Pancreas (tissue), 10 donors: ENCODE measurements at regions not wholly inside any gene's neighbourhood (a gene's known extent, or its start where the extent isn't known, plus 50 kb on each side); places are given as distances from the start of the nearest gene placed in this dataset.
"Not testable (repeated sequence)": the region's sequence is repeated elsewhere in the genome, so short reads cannot be mapped to it uniquely, and the experiment has no call there.

Source experiments
- ATAC-seq, 4 donors: fragments of 200-7000 bp; cut with Tn5 transposase; one replicate each; pipeline versions ENCODE4 v1.8.0 to v1.9.1; 2020; ENCODE audit warnings: mild to moderate bottlenecking in 4 of 4, moderate library complexity in 4 of 4
- DNase-seq, 6 donors: peaks; one replicate each; pipeline ENCODE4 v3.0.0-alpha.2; 2020
- FAIRE-seq: peaks from 2 replicates; lab custom pipeline; 2012; peaks lifted over from hg19 to GRCh38; lab: Jason Lieb, UNC
- H3K27ac ChIP-seq, 4 donors: fragments of 200-600 bp; sonication (generic); 1 replicate in 3 of 4; 2 replicates in 1 of 4; pipeline versions ENCODE4 v1.5.0 to v1.8.0; 2020
- H3K27me3 ChIP-seq, 4 donors: fragments of 200-600 bp; one replicate each; pipeline ENCODE4 v1.8.0; 2021
- H3K36me3 ChIP-seq, 3 donors: fragments of 200-600 bp; sonication (generic) in 1 of 3; one replicate each; pipeline versions ENCODE4 v1.5.0 to v1.8.0; 2020 to 2021
- H3K4me1 ChIP-seq, 3 donors: fragments of 200-600 bp; one replicate each; pipeline ENCODE4 v1.8.0; 2021
- H3K4me3 ChIP-seq, 4 donors: fragments of 200-600 bp; sonication (generic) in 2 of 4; one replicate each; pipeline versions ENCODE4 v1.5.0 to v1.8.0; 2020 to 2021
- H3K9me3 ChIP-seq, 4 donors: fragments of 200-600 bp; one replicate each; pipeline ENCODE4 v1.8.0; 2021
- WGBS, 2 donors: extraction: QIAGEN DNeasy Blood & Tissue Kit; methylation state at CpG; one replicate each; pipeline ENCODE4 v1.1.7; 2013; 5-methylcytosine and 5-hydroxymethylcytosine counted together
- intact Hi-C, 3 donors: fragments of 100-400 bp; cut with DNase I; formaldehyde crosslinking; loops; one replicate each; pipeline versions ENCODE4 v1.11.1 to v1.14.2; 2022
- TF ChIP-seq, protein P1 (sequence below), 4 donors: fragments of 200-600 bp; sonication (generic) in 3 of 4; IDR thresholded peaks; one replicate each; pipeline versions ENCODE4 v1.5.0 to v1.8.0; 2021; ENCODE audit warnings: antibody characterized with exemption in 4 of 4
- donor health status: healthy with polysubstance abuse.
- donor health status: DM: no; HTN: no; CAD: no; lungs with moderate emphysema.
- donor health status: DM: no; HTN: no; CAD: no.
- donor health status: control.
- donor health status: control.
- donor health status: Bipolar disorder and iron deficiency.
- donor health status: DM: yes; HTN: yes; CAD: no.
- donor health status: DM: no; HTN: no; CAD: no.
- donor health status: DM: no; HTN: no; CAD: no.
- donor health status: DM: yes; HTN: yes; CAD: no.

DNA sequence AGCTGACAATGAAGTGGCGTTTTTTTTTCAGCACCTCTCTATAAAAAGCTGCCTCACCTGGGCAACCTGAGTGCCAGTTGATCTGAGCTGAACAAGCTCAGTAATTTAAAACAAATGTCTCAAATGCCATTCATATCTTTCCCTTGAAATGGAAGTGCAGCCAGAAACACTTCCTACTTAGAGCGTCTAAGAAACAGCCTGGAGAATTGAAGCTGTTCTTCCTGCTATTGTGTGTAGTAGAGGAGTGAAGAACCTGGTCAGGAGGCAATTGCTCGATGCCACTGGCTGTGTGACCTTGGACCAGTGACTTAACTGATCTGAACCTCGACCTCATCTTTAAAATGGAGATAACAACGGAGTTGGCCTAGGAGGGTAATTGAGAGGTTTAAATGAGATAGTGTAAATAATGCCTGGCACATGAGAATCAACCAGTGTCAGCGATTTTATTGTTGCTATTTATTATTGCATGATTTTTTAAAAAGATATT, 95.4 kb upstream of the FOXQ1 start:
- Histone ChIP-seq H3K27ac (no peak overlapping the region), H3K9me3 (no peaks in the 10 kb centered on the region), H3K4me3 (no peak overlapping the region), H3K36me3 (no peaks in the 10 kb centered on the region), H3K4me1 (no peaks in the 10 kb centered on the region), H3K27me3 (no peaks in the 10 kb centered on the region)
- no peak for DNase-seq
- no peak for ATAC-seq
- WGBS, 2 donors: 31 to 36% methylated on average over 6 of the region's 6 CpGs
- FAIRE-seq: no peak
- TF ChIP-seq, protein P1, sequence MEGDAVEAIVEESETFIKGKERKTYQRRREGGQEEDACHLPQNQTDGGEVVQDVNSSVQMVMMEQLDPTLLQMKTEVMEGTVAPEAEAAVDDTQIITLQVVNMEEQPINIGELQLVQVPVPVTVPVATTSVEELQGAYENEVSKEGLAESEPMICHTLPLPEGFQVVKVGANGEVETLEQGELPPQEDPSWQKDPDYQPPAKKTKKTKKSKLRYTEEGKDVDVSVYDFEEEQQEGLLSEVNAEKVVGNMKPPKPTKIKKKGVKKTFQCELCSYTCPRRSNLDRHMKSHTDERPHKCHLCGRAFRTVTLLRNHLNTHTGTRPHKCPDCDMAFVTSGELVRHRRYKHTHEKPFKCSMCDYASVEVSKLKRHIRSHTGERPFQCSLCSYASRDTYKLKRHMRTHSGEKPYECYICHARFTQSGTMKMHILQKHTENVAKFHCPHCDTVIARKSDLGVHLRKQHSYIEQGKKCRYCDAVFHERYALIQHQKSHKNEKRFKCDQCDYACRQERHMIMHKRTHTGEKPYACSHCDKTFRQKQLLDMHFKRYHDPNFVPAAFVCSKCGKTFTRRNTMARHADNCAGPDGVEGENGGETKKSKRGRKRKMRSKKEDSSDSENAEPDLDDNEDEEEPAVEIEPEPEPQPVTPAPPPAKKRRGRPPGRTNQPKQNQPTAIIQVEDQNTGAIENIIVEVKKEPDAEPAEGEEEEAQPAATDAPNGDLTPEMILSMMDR (IDR thresholded peaks at IDR 0.05): no peak
- intact Hi-C loops: no loop called here

DNA sequence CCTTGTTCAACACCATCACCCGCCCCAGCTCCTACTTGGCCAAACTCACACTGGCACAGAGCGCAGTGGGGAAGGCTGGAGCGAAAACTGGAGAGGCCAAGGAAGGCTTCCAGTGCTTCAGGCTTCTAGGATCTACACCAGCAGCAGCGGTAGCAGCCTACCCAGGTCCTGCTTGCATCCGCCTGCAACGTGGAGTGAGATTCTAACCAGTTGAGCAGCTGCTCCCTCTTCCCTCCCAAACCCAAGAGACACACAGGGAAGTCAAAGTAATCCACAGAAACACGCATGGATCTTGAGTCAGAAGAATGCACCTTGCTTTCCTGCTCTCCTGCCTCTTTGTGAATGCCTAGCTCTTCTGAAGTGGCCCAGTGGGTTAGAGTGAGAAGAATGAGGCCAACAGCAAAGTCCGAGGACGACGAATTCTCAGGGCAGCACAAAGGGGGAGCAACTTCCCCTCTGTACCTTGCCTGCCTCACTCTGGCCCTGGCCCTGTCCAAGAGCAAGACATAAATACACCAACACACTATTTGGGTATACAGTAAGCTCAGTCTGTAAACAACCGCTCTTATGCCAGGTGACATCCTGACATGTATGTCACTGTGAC, 95.9 kb upstream of the FOXQ1 start:
- FAIRE-seq: no peak
- WGBS, 2 donors: 86 to 91% methylated on average over 11 of the region's 11 CpGs

DNA sequence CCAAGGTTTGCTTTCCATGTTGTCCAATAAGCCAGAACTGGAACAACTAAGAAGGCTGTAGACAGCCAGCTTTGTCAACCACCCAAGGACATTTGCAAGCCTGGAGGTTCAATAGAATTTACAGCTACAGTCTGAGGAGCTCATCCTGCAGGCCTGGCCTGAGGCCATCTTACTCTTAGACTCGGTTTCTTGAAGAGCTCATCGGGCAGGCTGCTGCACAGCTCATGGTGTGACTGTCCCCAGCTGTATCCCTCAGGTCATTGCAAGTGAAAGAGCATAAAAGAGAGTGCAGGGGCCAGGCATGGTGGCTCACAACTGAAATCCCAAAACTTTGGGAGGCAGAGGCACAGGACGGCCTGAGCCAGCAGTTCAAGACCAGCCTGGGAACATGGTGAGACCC, 96.9 kb upstream of the FOXQ1 start:
- WGBS, 2 donors: 89 to 93% methylated on average over 3 of the region's 3 CpGs
- intact Hi-C loops: no loop called here
- no peak for ATAC-seq
- Histone ChIP-seq H3K4me1 (no peaks in the 10 kb centered on the region), H3K9me3 (no peaks in the 10 kb centered on the region), H3K27ac (no peak overlapping the region), H3K27me3 (no peaks in the 10 kb centered on the region), H3K36me3 (no peaks in the 10 kb centered on the region), H3K4me3 (no peak overlapping the region)
- no peak for DNase-seq
- no peak for FAIRE-seq
- TF ChIP-seq, protein P1 (IDR thresholded peaks at IDR 0.05): no peak

More for the DNA sequence above, 95.9 kb upstream of the FOXQ1 start:
- no peak overlapping the region for H3K27ac ChIP-seq
- ATAC-seq: no peak
- intact Hi-C loops: no loop called here
- H3K36me3 ChIP-seq: no peaks in the 10 kb centered on the region
- no peaks in the 10 kb centered on the region for H3K27me3 ChIP-seq
- TF ChIP-seq, protein P1 (IDR thresholded peaks at IDR 0.05): no peak
- H3K9me3 ChIP-seq: no peaks in the 10 kb centered on the region
- no peak overlapping the region for H3K4me3 ChIP-seq
- no peak for DNase-seq
- no peaks in the 10 kb centered on the region for H3K4me1 ChIP-seq

- TF ChIP-seq, protein P1 (IDR thresholded peaks at IDR 0.05): no peak
- FAIRE-seq: no peak
- no peaks in the 10 kb centered on the region for H3K4me1 ChIP-seq
- no peak overlapping the region for H3K4me3 ChIP-seq
- no peak for DNase-seq
- WGBS, 2 donors: 44 to 69% methylated on average over 2 of the region's 2 CpGs
- no peaks in the 10 kb centered on the region for H3K9me3 ChIP-seq
- H3K27me3 ChIP-seq: no peaks in the 10 kb centered on the region
- H3K27ac ChIP-seq: no peak overlapping the region
- no peak for ATAC-seq
- H3K36me3 ChIP-seq: no peaks in the 10 kb centered on the region
- intact Hi-C loops: no loop called here
Observed at GRCh38 chr6:1212919-1213318, 99.0 kb upstream of the FOXQ1 start.

DNA sequence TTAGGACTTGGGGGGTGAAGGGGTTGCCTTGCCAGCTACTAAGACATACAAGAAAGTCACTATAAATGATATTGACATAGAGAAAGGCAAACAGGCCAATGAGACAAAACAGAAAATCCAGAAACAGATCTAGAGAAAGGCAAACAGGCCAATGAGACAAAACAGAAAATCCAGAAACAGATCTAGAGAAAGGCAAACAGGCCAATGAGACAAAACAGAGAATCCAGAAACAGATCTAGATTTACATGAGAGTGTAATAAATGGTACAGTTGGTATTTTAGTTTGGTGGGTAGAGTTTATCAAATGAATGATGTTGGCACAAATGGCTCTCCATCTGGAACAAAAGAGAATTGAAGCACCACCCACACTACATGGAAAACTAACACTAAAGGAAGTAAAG, 99.8 kb upstream of the FOXQ1 start:
- H3K36me3 ChIP-seq, H3K4me3 ChIP-seq, FAIRE-seq, H3K4me1 ChIP-seq, DNase-seq, H3K9me3 ChIP-seq, H3K27ac ChIP-seq, H3K27me3 ChIP-seq, intact Hi-C loops, ATAC-seq: not testable (repeated sequence)

DNA sequence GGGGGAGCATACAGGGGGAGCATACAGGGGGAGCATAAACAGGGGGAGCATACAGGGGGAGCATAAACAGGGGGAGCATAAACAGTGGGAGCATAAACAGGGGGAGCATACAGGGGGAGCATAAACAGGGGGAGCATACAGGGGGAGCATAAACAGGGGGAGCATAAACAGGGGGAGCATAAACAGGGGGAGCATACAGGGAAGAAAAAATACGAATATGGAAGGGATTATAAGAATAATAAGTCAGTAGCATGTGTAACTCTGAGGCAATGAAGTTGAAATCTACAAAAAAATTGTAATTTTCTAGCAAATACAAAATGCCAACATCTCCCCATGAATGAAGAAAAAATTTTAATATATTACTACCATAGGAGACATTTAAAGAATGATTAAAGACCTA, 101.3 kb upstream of the FOXQ1 start:
- H3K27me3 ChIP-seq, DNase-seq, H3K27ac ChIP-seq, H3K9me3 ChIP-seq, H3K4me3 ChIP-seq, ATAC-seq, H3K4me1 ChIP-seq, H3K36me3 ChIP-seq, FAIRE-seq, intact Hi-C loops: not testable (repeated sequence)
- 59 to 80% methylated on average over 1 of the region's 1 CpG for WGBS, 2 donors
